Spleen (tissue), 7 donors: ENCODE measurements at regions not wholly inside any gene's neighbourhood (a gene's known extent, or its start where the extent isn't known, plus 50 kb on each side); places are given as distances from the start of the nearest gene placed in this dataset.

Source experiments
- POLR2A ChIP-seq, 3 donors: fragments of 450-650 bp; IDR thresholded peaks; one replicate each; pipeline ENCODE4 v1.5.1; 2017; ENCODE audit warnings: antibody characterized with exemption in 3 of 3, mild to moderate bottlenecking in 1 of 3
- POLR2AphosphoS5 ChIP-seq, 3 donors: sonication (generic); formaldehyde crosslinking; IDR thresholded peaks; one replicate each; pipeline ENCODE4 v1.5.1; 2017; ENCODE audit warnings: antibody characterized with exemption in 3 of 3
- TF ChIP-seq, protein P1 (sequence below), 11 experiments: fragments of 200-600 bp in 7 of 11; fragments of 450-650 bp in 4 of 11; sonication (generic) in 4 of 11; IDR thresholded peaks in 8 of 11; conservative IDR thresholded peaks in 3 of 11; 1 replicate in 7 of 11; 2 replicates in 4 of 11; pipeline versions ENCODE4 v1.4.0 to v1.8.0; 2016 to 2021; ENCODE audit warnings: antibody characterized with exemption in 11 of 11, inconsistent platforms in 4 of 11, mild to moderate bottlenecking in 1 of 11
- donor health status: DM: no; HTN: no; CAD: no; lungs with moderate emphysema.
- donor health status: DM: no; HTN: no; CAD: no.
- donor health status: DM: no; HTN: no; CAD: no.

DNA sequence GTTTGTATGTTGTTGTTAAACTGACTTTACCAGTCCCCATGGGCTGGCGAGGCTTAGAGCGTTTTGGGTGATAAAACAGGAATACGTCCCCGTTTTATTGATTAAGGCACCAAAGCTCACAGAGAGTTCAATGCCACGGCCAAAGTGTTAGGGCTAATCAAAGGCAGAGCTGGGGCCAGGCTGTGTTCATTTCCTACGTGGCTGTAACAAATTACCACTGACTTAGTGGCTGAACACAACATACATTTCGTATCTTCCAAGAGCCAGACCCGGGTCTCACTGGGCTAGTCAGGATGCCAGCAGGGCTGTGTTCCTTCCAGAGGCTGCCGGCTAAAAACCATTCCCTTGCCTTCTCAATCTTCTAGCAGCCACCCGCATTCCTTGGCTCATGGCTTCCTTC lies 94.4 kb upstream of the HABP2 start:
- TF ChIP-seq, protein P1, sequence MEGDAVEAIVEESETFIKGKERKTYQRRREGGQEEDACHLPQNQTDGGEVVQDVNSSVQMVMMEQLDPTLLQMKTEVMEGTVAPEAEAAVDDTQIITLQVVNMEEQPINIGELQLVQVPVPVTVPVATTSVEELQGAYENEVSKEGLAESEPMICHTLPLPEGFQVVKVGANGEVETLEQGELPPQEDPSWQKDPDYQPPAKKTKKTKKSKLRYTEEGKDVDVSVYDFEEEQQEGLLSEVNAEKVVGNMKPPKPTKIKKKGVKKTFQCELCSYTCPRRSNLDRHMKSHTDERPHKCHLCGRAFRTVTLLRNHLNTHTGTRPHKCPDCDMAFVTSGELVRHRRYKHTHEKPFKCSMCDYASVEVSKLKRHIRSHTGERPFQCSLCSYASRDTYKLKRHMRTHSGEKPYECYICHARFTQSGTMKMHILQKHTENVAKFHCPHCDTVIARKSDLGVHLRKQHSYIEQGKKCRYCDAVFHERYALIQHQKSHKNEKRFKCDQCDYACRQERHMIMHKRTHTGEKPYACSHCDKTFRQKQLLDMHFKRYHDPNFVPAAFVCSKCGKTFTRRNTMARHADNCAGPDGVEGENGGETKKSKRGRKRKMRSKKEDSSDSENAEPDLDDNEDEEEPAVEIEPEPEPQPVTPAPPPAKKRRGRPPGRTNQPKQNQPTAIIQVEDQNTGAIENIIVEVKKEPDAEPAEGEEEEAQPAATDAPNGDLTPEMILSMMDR (IDR thresholded peaks at IDR 0.05 in 8 of 11, conservative IDR thresholded peaks at IDR 0.05 in 3 of 11), result no peak
- TF ChIP-seq POLR2AphosphoS5 (IDR thresholded peaks at IDR 0.05), result no peak
- TF ChIP-seq POLR2A (IDR thresholded peaks at IDR 0.05), result no peak
